CD4-positive, alpha-beta T cell (primary cell): ENCODE measurements at regions not wholly inside any gene's neighbourhood (a gene's known extent, or its start where the extent isn't known, plus 50 kb on each side); places are given as distances from the start of the nearest gene placed in this dataset.

ENCODE experiments used
- ATAC-seq: fragments of 200-7000 bp; cut with Tn5 transposase; one replicate; pipeline ENCODE4 v1.10.0; 2022; ENCODE audit warnings: mild to moderate bottlenecking; ENCODE audit not compliant: poor library complexity
- CTCF ChIA-PET: fragments of 350-600 bp; sonication (Branson Sonifier 250); formaldehyde crosslinking; loops from one replicate; lab custom pipeline; 2021; ENCODE audit warnings: antibody characterized with exemption, inconsistent platforms; lab: Charles Lee
- POLR2A ChIA-PET: fragments of 350-600 bp; sonication (Branson Sonifier 250); formaldehyde crosslinking; loops from one replicate; lab custom pipeline; 2021; ENCODE audit warnings: antibody characterized with exemption, inconsistent platforms; lab: Charles Lee
- DNase-seq, 14 experiments: peaks; one replicate each; pipeline ENCODE4 v3.0.0-alpha.2; 2013 to 2020; ENCODE audit warnings: mixed read lengths in 2 of 14
- H3K27ac ChIP-seq, 2 donors: one replicate each; pipeline versions ENCODE4 v1.5.1 to v1.7.0; 2013; ENCODE audit warnings: low read length in 2 of 2, low read depth in 1 of 2, mild to moderate bottlenecking in 1 of 2
- H3K27me3 ChIP-seq, 2 experiments: 1 replicate in 1 of 2; 2 replicates in 1 of 2; pipeline versions ENCODE4 v1.6.1 to v1.7.0; 2013; ENCODE audit warnings: low read length in 2 of 2, control low read depth in 1 of 2, mild to moderate bottlenecking in 1 of 2, moderate library complexity in 1 of 2; ENCODE audit not compliant: insufficient read depth in 2 of 2, control insufficient read depth in 1 of 2
- H3K36me3 ChIP-seq: one replicate; pipeline ENCODE4 v1.6.1; 2013; ENCODE audit warnings: low read length, control low read depth; ENCODE audit not compliant: insufficient read depth
- H3K4me1 ChIP-seq: one replicate; pipeline ENCODE4 v1.6.1; 2013; ENCODE audit warnings: low read length, control low read depth; ENCODE audit not compliant: insufficient read depth
- H3K4me3 ChIP-seq: one replicate; pipeline ENCODE4 v1.5.1; 2013; ENCODE audit warnings: mild to moderate bottlenecking, low read length, moderate library complexity
- H3K9me3 ChIP-seq, 2 experiments: 1 replicate in 1 of 2; 2 replicates in 1 of 2; pipeline versions ENCODE4 v1.6.1 to v1.7.0; 2013; ENCODE audit warnings: low read length in 2 of 2, mild to moderate bottlenecking in 2 of 2, control low read depth in 1 of 2, moderate library complexity in 1 of 2; ENCODE audit not compliant: control insufficient read depth in 1 of 2, insufficient read depth in 1 of 2
- H3K27ac Mint-ChIP-seq: one replicate; pipeline ENCODE4 v1.8.0; 2020; ENCODE audit warnings: mixed read lengths
- H3K27me3 Mint-ChIP-seq: one replicate; pipeline ENCODE4 v1.8.0; 2021; ENCODE audit warnings: mixed read lengths
- H3K36me3 Mint-ChIP-seq: one replicate; pipeline ENCODE4 v1.8.0; 2021; ENCODE audit warnings: low read depth, mixed read lengths
- H3K4me1 Mint-ChIP-seq: one replicate; pipeline ENCODE4 v1.8.0; 2021; ENCODE audit warnings: low read depth, mixed read lengths
- H3K4me3 Mint-ChIP-seq: one replicate; pipeline ENCODE4 v1.8.0; 2020; ENCODE audit warnings: mild to moderate bottlenecking, mixed read lengths
- H3K9me3 Mint-ChIP-seq: one replicate; pipeline ENCODE4 v1.8.0; 2020; ENCODE audit warnings: mixed read lengths
- CTCF ChIP-seq: fragments of 200-600 bp; IDR thresholded peaks from one replicate; pipeline ENCODE4 v1.8.0; 2022; ENCODE audit warnings: antibody characterized with exemption, mild to moderate bottlenecking
- intact Hi-C, 2 experiments: fragments of 100-400 bp; cut with DNase I in 1 of 2; cut with micrococcal nuclease in 1 of 2; formaldehyde crosslinking; loops; one replicate each; pipeline versions ENCODE4 v1.15.1 to v1.9.0; 2023 to 2025; cut with DNase I, micrococcal nuclease

GRCh38 chrX:137945470-137945869 is 379.5 kb downstream of the ZIC3 start:
- Histone ChIP-seq H3K36me3 (no peaks in the 10 kb centered on the region), H3K9me3 (no peaks in the 10 kb centered on the region), H3K4me3 (no peak overlapping the region), H3K27me3 (no peaks in the 10 kb centered on the region), H3K4me1 (no peaks in the 10 kb centered on the region), H3K27ac (no peak overlapping the region)
- Mint-ChIP-seq H3K27me3 (no peaks in the 10 kb centered on the region), H3K9me3 (no peaks in the 10 kb centered on the region), H3K4me3 (no peak overlapping the region), H3K36me3 (no peaks in the 10 kb centered on the region), H3K4me1 (no peaks in the 10 kb centered on the region), H3K27ac (no peak overlapping the region)
- ChIA-PET POLR2A (no interaction called here), CTCF (no interaction called here)
- intact Hi-C loops, result no loop called here
- ATAC-seq (no peak), DNase-seq (no peak)
- no peak for TF ChIP-seq CTCF

DNA sequence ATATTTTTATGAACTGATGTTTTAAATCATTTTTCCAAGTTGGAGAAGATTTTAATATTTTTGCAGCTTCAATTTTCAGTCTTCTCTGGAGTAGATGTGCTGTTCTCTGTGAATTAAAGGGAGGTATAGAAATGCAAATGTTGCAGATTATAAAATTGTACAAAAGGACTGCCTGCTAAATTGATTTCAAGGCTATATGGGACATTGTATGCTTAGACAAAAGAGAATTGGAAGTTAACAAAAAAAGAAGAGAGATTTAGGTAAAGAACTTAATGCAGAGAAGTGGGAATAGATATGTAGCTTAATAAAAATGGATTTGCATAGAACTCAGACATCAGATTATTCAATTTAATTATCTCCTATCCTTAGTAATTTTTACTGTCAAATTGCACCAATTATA is 403.3 kb downstream of the ZIC3 start:
- Histone ChIP-seq H3K4me1 (no peaks in the 10 kb centered on the region), H3K9me3 (no peaks in the 10 kb centered on the region), H3K27ac (no peak overlapping the region), H3K4me3 (no peak overlapping the region), H3K36me3 (no peaks in the 10 kb centered on the region), H3K27me3 (no peaks in the 10 kb centered on the region)
- DNase-seq (no peak), ATAC-seq (no peak)
- POLR2A ChIA-PET, result no interaction called here
- no peak for TF ChIP-seq CTCF
- CTCF ChIA-PET, result no interaction called here
- intact Hi-C loops, result no loop called here
- peaks cover 5% of the 10 kb centered on the region for H3K27me3 Mint-ChIP-seq
- no peak overlapping the region for H3K4me3 Mint-ChIP-seq
- no peak overlapping the region for H3K27ac Mint-ChIP-seq
- H3K9me3 Mint-ChIP-seq, result no peaks in the 10 kb centered on the region
- no peaks in the 10 kb centered on the region for H3K4me1 Mint-ChIP-seq
- H3K36me3 Mint-ChIP-seq, result no peaks in the 10 kb centered on the region

DNA sequence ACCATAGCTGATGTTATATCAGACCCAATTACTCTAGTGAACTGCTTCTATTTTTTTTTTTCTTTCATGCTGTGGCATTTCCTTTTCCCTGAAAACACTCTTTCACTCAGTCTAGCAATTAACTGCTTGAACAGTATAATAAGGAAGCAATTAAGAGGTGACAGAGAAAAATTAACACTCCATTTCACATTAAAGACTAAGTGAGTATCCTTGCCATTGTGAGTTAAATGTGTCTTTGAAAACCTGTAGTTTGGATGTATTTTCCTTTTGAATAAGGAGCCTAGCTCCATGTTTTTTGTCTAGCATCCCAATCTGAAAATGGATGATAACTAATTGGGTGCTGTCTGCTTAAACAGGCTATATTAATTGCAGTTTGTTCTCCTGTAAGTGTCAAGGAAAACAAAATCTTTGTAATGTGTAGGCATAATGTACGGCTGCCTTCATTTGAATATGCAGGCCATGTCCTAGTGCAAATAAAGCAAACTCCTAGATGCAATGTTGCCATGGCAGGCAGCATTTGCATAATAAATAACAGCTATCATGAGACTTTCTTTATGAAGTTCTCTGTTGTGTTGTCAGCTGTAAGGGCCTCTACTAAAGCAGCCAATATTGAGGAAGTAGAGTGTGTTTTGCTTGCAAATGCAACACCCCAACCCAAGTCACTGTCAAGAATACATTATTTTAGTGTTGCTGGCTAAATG is 416.7 kb downstream of the ZIC3 start:
- no peak overlapping the region for H3K4me3 ChIP-seq
- ATAC-seq, result no peak
- Mint-ChIP-seq H3K4me3 (no peak overlapping the region), H3K27ac (no peak overlapping the region), H3K27me3 (no peaks in the 10 kb centered on the region), H3K9me3 (no peaks in the 10 kb centered on the region), H3K36me3 (no peaks in the 10 kb centered on the region), H3K4me1 (no peaks in the 10 kb centered on the region)
- no peaks in the 10 kb centered on the region for H3K9me3 ChIP-seq
- TF ChIP-seq CTCF, result no peak
- ChIA-PET POLR2A (no interaction called here), CTCF (no interaction called here)
- no peaks in the 10 kb centered on the region for H3K27me3 ChIP-seq
- no peak for DNase-seq
- H3K27ac ChIP-seq, result no peak overlapping the region
- intact Hi-C loops, result no loop called here
- H3K36me3 ChIP-seq, result no peaks in the 10 kb centered on the region
- no peaks in the 10 kb centered on the region for H3K4me1 ChIP-seq
